ENCODE measurements at regions not wholly inside any gene's neighbourhood (a gene's known extent, or its start where the extent isn't known, plus 50 kb on each side); places are given as distances from the start of the nearest gene placed in this dataset.

GRCh38 chr1:106646261-106646784, 410.2 kb upstream of the PRMT6 start:
- TF ChIP-seq CTCF (IDR thresholded peaks at IDR 0.05; ENCODE audit: insufficient read depth, low read depth, low read length, missing control alignments) = no peak
- no peak for DNase-seq (ENCODE audit: low read depth)
- H3K4me3 ChIP-seq (ENCODE audit: low read depth, low read length) = no peak overlapping the region

- no peak overlapping the region for H3K4me3 ChIP-seq (ENCODE audit: low read depth, low read length)
- no peak for TF ChIP-seq CTCF (IDR thresholded peaks at IDR 0.05; ENCODE audit: insufficient read depth, low read depth, low read length, missing control alignments)
Measured at GRCh38 chr1:106646816-106647215, 409.7 kb upstream of the PRMT6 start.

GRCh38 chr1:106651028-106651762, 405.3 kb upstream of the PRMT6 start:
- no peak overlapping the region for H3K4me3 ChIP-seq (ENCODE audit: low read depth, low read length)
- TF ChIP-seq CTCF (IDR thresholded peaks at IDR 0.05; ENCODE audit: insufficient read depth, low read depth, low read length, missing control alignments) = no peak
- DNase-seq (ENCODE audit: low read depth) = no peak

More at GRCh38 chr1:106646816-106647215, 409.7 kb upstream of the PRMT6 start:
- no peak for DNase-seq (ENCODE audit: low read depth)

DNA sequence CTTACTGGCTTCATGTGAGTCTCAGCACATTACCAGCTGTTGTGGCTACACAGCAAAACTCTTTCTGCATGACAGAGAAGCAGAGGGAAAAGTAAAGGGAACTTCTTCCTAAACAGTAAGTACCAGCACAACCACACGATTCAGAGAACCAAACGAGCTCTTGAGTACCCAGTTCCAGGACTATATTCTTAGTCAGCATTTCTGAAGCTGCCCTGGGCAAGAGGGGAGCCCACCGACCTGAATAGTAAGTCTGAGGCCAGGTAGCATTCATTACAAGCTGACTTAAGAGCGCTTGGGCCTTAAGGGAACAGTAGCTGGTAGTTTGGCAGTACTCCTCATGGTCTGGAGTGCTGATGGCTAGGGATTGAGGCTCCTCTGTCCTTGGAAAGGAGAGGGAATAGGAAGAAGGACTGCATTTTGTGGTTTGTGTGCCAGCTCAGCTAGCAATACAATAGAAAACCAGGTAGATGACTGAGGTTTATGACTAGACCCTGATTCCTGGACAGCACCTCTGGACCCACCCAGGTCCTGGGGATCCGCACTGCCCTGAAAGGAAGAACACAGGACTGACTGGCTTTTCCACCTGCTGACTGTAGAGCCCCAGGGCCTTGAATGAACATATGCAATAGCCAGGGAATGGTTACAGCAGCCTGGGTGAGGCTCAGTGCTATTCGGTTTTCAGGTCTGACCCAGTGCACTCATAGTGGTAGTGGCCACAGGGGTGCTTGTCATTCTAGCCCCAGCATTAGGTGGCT, 396.8 kb upstream of the PRMT6 start:
- no peak for DNase-seq (ENCODE audit: low read depth)
- no peak for TF ChIP-seq CTCF (IDR thresholded peaks at IDR 0.05; ENCODE audit: insufficient read depth, low read depth, low read length, missing control alignments)

GRCh38 chr1:106675558-106675957, 380.9 kb upstream of the PRMT6 start:
- H3K4me3 ChIP-seq (ENCODE audit: low read depth, low read length) = no peak overlapping the region
- TF ChIP-seq CTCF (IDR thresholded peaks at IDR 0.05; ENCODE audit: insufficient read depth, low read depth, low read length, missing control alignments) = no peak
- no peak for DNase-seq (ENCODE audit: low read depth)

More for the DNA sequence above, 396.8 kb upstream of the PRMT6 start:
- no peak overlapping the region for H3K4me3 ChIP-seq (ENCODE audit: low read depth, low read length)

GRCh38 chr1:106676021-106676420, 380.5 kb upstream of the PRMT6 start:
- TF ChIP-seq CTCF (IDR thresholded peaks at IDR 0.05; ENCODE audit: insufficient read depth, low read depth, low read length, missing control alignments) = no peak
- no peak overlapping the region for H3K4me3 ChIP-seq (ENCODE audit: low read depth, low read length)
- no peak for DNase-seq (ENCODE audit: low read depth)

Measured in GM12865 (cell line).